Subcutaneous abdominal adipose tissue (tissue), 5 donors: ENCODE measurements at regions not wholly inside any gene's neighbourhood (a gene's known extent, or its start where the extent isn't known, plus 50 kb on each side); places are given as distances from the start of the nearest gene placed in this dataset.

Experiments used
- H3K27ac ChIP-seq: one replicate; pipeline ENCODE4 v1.7.0; 2013; ENCODE audit warnings: low read depth, mild to moderate bottlenecking, inconsistent platforms, low read length, moderate library complexity
- H3K27me3 ChIP-seq, 5 donors: one replicate each; pipeline ENCODE4 v1.7.0; 2013; ENCODE audit warnings: low read length in 5 of 5, inconsistent platforms in 1 of 5; ENCODE audit not compliant: control insufficient read depth in 5 of 5, insufficient read depth in 4 of 5
- H3K36me3 ChIP-seq, 5 donors: one replicate each; pipeline ENCODE4 v1.7.0; 2013; ENCODE audit warnings: low read length in 5 of 5; ENCODE audit not compliant: control insufficient read depth in 5 of 5, insufficient read depth in 5 of 5
- H3K4me1 ChIP-seq, 5 donors: one replicate each; pipeline ENCODE4 v1.7.0; 2013; ENCODE audit warnings: low read length in 5 of 5, mild to moderate bottlenecking in 3 of 5, moderate library complexity in 1 of 5; ENCODE audit not compliant: control insufficient read depth in 5 of 5, insufficient read depth in 5 of 5
- H3K4me3 ChIP-seq, 5 donors: one replicate each; pipeline ENCODE4 v1.7.0; 2013; ENCODE audit warnings: low read length in 5 of 5, low read depth in 1 of 5
- H3K9ac ChIP-seq, 5 donors: one replicate each; pipeline ENCODE4 v1.7.0; 2013; ENCODE audit warnings: low read length in 5 of 5, mild to moderate bottlenecking in 4 of 5, moderate library complexity in 3 of 5
- H3K9me3 ChIP-seq, 5 donors: one replicate each; pipeline ENCODE4 v1.7.0; 2013; ENCODE audit warnings: low read length in 5 of 5; ENCODE audit not compliant: control insufficient read depth in 5 of 5
- donor health status: healthy.
- donor health status: healthy.
- donor health status: healthy.
- donor health status: healthy.
- donor health status: healthy.

- H3K9me3 ChIP-seq = peaks cover 0 to 5% (median 0%) of the 10 kb centered on the region in 5 donors
- H3K9ac ChIP-seq = no peak overlapping the region
- H3K4me1 ChIP-seq = no peaks in the 10 kb centered on the region
- no peaks in the 10 kb centered on the region for H3K36me3 ChIP-seq
- no peak overlapping the region for H3K4me3 ChIP-seq
- H3K27ac ChIP-seq = no peak overlapping the region
- H3K27me3 ChIP-seq = peaks cover 4 to 17% (median 8%) of the 10 kb centered on the region in 5 donors
Observed at GRCh38 chrX:65811558-65812228, 144.2 kb downstream of the MSN start.
